GM12874 (cell line): ENCODE measurements at regions not wholly inside any gene's neighbourhood (a gene's known extent, or its start where the extent isn't known, plus 50 kb on each side); places are given as distances from the start of the nearest gene placed in this dataset.

Source experiments
- TF ChIP-seq, protein P1 (sequence below): IDR thresholded peaks from 2 replicates; pipeline ENCODE4 v1.5.1; 2011; ENCODE audit warnings: low read depth, mild to moderate bottlenecking, control low read depth, low read length, moderate library complexity; ENCODE audit not compliant: insufficient read depth

DNA sequence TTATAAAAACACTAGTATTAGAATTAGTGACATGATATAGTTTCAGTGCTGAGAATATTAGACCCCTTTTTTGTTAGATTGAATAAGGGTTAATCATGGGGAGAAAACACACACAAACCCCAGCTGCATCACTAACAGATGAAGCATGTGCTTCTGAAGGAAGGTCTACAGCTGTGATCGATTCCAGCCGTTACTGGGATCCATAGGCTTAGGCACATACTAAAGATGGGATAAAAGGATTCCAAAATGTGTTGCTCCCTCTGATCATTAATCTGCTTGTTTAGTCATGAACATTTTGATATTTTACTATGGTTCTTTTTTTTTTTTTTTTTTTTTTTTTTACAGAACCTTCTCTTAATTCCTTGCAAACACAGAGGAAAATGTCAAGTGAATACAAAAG is 1591.3 kb downstream of the EFNB2 start:
- TF ChIP-seq, protein P1, sequence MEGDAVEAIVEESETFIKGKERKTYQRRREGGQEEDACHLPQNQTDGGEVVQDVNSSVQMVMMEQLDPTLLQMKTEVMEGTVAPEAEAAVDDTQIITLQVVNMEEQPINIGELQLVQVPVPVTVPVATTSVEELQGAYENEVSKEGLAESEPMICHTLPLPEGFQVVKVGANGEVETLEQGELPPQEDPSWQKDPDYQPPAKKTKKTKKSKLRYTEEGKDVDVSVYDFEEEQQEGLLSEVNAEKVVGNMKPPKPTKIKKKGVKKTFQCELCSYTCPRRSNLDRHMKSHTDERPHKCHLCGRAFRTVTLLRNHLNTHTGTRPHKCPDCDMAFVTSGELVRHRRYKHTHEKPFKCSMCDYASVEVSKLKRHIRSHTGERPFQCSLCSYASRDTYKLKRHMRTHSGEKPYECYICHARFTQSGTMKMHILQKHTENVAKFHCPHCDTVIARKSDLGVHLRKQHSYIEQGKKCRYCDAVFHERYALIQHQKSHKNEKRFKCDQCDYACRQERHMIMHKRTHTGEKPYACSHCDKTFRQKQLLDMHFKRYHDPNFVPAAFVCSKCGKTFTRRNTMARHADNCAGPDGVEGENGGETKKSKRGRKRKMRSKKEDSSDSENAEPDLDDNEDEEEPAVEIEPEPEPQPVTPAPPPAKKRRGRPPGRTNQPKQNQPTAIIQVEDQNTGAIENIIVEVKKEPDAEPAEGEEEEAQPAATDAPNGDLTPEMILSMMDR, result no peak

DNA sequence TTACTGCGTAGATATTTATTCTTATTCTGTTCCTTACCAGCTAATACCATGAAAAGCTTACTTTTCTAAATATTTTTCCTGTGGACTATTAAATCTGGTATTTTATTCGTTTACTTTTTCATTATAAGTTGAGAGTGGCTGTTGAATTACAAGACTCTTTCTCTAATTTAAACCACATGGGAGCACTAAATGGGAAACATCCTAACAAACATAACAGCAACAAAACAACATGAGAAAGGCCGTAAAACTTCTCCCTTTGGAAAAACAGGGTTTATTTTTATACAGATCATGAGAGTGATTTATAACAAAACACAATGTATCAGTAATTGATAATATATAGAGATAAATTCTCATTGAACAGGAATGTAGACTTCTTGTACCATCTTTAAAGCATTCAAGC is 1592.1 kb downstream of the EFNB2 start:
- TF ChIP-seq, protein P1, result no peak

DNA sequence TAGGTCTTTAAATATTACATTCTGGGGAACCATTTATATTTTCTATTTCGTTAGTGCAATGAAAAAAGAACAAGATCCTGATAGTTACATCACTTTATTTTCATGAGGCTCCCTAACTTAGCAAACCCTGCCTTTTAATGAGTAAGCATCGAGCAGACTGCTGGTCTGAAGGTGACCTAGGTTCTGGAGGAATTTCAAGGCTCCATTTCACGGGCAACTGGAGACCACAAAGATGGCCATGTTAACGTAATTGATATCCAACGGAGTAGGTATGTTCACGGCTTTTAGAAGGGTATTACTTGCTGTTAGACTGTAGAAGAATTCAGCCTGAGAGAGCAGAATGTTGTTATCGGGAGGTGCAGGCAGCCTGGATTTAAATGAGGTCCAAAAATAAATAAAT is 1597.6 kb downstream of the EFNB2 start:
- TF ChIP-seq, protein P1, result no peak

- TF ChIP-seq, protein P1, result no peak
These were observed 1599.2 kb downstream of the EFNB2 start for GRCh38 chr13:104936304-104936703.

- TF ChIP-seq, protein P1, result no peak
These were observed 1615.4 kb downstream of the EFNB2 start for GRCh38 chr13:104920091-104920490.

- TF ChIP-seq, protein P1, result no peak
These were observed 1635.2 kb downstream of the EFNB2 start for GRCh38 chr13:104900191-104900817.

- TF ChIP-seq, protein P1, result no peak
These were observed 1637.0 kb downstream of the EFNB2 start for GRCh38 chr13:104898484-104898883.

DNA sequence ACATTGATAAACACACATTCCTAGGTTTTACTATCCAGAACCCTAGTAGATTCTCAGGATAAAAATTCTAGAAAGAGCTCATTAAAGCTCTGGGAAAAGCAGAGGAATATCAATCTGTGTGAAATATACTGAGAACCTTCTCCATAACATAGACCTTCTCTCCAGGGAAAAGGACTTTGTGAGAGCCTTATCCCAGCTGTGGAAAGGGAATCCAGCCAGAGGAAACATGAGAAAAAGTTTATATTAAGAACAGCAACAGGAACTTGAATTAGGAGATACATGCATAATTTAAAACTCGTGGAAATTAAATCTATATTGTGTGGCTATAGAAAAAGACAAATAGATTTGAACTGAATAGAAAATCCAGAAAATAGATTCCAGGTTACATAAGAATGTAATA is 1639.9 kb downstream of the EFNB2 start:
- TF ChIP-seq, protein P1, result no peak
